ENCODE measurements at regions not wholly inside any gene's neighbourhood (a gene's known extent, or its start where the extent isn't known, plus 50 kb on each side); places are given as distances from the start of the nearest gene placed in this dataset.
"Not testable (repeated sequence)": the region's sequence is repeated elsewhere in the genome, so short reads cannot be mapped to it uniquely, and the experiment has no call there.

DNA sequence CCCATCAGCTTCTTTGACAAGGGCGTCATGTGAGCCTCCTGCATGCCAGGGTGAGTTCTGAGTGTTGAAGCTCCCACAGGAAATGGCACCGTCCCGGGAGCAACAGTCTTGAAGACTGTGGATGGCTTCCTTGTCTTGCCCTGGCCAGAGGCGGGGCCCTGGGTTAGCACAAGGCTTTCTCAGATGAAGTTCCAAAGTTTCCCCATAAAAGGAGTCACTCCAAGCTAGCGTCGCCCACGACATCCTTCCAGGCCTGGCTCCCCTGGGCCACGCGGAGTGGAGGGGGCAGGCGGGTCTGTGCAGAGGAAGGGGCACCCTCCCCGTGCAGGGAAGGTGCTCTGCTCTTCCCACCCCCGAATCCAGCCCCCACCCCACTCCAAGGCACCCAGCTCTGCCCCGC, 4426.1 kb upstream of the TPTE start:
- not testable (repeated sequence) for TF ChIP-seq EZH2 (IDR thresholded peaks at IDR 0.05); POLR2AphosphoS5 (IDR thresholded peaks at IDR 0.05; ENCODE audit: borderline replicate concordance, low read depth, low read length)

Measured in SK-N-MC (cell line).